GM21529 (cell line): ENCODE measurements at regions not wholly inside any gene's neighbourhood (a gene's known extent, or its start where the extent isn't known, plus 50 kb on each side); places are given as distances from the start of the nearest gene placed in this dataset.

ENCODE experiments used
- ATAC-seq: cut with Tn5 transposase; IDR thresholded peaks from one replicate; pipeline ENCODE4 v1.9.1; 2021; ENCODE audit not compliant: unreplicated experiment

DNA sequence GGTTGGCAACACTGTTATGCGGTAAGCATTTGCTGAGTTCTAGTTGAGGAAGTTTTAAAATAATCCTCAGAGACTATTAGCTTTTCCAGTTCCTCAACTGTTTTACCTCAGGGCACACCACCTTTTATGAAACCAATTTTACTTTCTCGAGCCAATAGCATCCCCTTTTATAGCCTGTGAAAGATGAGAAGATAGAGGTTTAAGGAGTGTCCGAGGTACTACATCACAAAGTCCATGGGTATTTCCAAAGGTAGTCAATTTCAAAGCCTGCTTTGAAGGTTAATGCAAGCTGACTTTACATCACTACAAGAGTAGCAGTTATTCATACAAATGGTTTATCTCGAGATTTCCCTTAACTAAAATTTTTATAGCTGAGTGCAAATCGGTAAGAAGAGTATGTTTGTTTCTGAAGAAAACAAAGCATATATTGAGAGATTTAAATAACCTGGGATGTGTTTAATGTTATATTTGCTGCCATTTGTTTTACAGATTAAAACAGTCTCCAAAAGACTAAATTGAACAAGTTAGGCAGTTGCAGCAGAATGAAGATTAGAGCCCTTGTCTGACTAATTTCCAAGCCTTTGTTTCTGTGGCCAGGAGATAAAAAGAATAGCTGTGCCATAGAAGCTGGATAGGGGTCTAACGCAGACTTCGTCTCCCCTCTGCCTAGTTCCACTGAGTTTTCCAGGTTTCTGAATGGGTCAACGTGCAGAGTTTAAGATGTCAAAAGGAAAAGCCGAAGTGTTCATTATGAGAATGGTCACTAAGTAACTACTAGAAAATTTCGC lies 74.7 kb upstream of the TRPC4 start:
- ATAC-seq: no peak

- no peak for ATAC-seq
Measured at GRCh38 chr13:37942929-37943328, 73.4 kb upstream of the TRPC4 start.

DNA sequence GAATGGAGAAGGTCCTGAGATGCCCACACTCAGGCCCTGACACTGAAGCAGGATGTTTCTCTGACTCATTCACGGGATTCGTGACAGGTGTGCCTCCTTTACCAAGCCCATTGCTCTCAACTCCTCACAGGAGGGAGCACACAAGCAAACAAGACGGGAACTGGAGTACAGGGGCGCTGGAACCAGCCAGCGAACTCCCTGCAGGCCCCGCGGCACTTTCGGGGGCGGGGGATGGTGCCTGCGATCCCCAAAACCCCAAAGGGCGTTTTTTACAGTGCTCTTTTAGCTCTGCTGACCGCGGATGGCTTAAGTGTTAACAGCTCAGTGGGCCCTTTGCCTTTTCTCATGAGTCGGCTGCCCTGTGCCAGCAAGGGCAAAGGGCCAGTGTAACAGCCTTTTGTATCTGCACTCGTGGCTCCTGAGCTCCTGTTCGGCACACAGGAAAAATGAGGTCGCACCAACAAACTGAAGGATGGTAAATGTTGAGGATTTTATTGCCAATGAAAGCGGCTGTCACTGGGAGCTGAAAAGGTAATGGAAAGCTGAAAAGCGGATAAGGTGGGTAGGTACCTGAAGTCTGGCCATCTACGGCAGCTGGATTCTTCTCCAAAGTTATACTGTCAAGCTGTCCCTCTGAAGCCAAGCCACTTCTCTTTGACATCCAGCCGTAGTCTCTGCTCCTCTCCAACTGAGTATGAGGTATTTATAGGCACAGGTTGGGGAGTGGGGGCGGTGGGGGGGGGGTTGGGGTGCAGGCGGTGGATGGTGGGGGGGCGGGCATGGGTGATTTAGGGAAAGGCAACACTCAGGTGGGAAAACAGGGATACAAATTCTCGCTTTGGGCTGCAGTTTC lies 65.0 kb upstream of the TRPC4 start:
- no peak for ATAC-seq

DNA sequence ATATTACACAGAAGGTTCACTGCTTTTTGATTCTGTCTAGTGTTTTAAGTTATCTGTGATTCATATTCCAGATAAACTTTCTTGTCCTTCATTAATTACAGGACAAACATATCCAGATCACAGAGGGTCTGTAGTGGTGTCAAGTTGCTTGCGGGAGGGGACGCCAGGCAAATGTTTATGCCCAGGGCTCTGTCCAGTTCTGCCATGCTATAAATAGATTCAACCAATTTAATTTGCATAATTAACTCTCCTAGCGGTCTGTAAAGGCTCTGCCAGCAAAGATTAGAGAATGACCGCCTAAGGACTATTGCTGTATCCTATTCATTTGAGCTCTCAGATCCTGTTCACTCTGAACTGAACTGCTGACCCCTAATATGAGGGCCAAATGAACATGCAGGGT lies 59.7 kb upstream of the TRPC4 start:
- ATAC-seq: no peak

DNA sequence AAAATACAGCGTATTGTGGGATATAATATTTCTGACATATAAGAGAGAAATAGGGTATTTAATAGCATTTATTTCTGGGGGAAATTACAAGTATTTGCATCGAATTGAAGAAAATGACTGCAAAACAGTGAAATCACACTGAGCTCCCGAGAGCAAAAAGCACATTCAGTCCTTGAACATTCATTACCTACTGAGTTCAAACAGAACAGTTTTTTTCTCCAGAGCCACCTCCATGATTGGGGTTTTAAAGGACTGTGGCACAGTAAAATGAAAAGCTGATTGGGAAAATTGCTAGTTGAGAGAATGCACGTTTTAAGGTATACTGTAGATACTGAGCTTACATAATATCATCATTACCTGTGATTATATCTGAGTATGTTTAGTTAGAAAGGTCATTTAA lies 58.0 kb upstream of the TRPC4 start:
- no peak for ATAC-seq

GRCh38 chr13:37925878-37926473 lies 56.4 kb upstream of the TRPC4 start:
- no peak for ATAC-seq

GRCh38 chr13:37923236-37923635 lies 53.7 kb upstream of the TRPC4 start:
- ATAC-seq: no peak

- ATAC-seq: no peak
Measured at GRCh38 chr13:37919329-37919880, 49.8 kb upstream of the TRPC4 start.
